Coronary artery (tissue), 2 donors: ENCODE measurements at regions not wholly inside any gene's neighbourhood (a gene's known extent, or its start where the extent isn't known, plus 50 kb on each side); places are given as distances from the start of the nearest gene placed in this dataset.

Source experiments
- DNase-seq: peaks from one replicate; pipeline ENCODE4 v3.0.0-alpha.2; 2017; ENCODE audit warnings: low spot score
- H3K27ac ChIP-seq, 2 donors: fragments of 200-600 bp; sonication (generic); one replicate each; pipeline ENCODE4 v1.5.1; 2016 to 2019
- H3K4me3 ChIP-seq: fragments of 200-600 bp; sonication (generic); 2 replicates; pipeline ENCODE4 v1.5.1; 2016; ENCODE audit warnings: mild to moderate bottlenecking, moderate library complexity
- TF ChIP-seq, protein P1 (sequence below): fragments of 200-600 bp; sonication (generic); IDR thresholded peaks from one replicate; pipeline ENCODE4 v1.5.1; 2019; ENCODE audit warnings: antibody characterized with exemption

DNA sequence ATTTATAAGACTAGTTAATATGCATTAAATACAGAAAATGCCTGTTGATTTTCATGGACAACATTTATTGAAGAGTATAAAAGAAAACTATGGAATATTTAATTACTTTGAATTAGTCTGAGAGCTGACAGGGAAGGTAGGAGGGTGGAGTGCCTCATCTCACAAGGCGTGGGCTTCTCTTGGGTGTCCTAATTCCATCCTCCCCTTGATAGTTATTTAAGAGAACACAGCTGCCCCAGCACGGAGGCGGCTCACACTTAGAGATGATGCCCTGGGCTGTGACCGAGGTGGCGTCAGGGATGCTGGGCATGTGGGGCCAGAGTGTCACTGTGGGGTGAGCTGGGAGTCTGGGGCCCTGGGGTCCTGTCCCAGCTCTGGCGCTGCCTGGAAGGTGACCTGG lies 493.0 kb downstream of the PTPRU start:
- no peak for DNase-seq
- TF ChIP-seq, protein P1, sequence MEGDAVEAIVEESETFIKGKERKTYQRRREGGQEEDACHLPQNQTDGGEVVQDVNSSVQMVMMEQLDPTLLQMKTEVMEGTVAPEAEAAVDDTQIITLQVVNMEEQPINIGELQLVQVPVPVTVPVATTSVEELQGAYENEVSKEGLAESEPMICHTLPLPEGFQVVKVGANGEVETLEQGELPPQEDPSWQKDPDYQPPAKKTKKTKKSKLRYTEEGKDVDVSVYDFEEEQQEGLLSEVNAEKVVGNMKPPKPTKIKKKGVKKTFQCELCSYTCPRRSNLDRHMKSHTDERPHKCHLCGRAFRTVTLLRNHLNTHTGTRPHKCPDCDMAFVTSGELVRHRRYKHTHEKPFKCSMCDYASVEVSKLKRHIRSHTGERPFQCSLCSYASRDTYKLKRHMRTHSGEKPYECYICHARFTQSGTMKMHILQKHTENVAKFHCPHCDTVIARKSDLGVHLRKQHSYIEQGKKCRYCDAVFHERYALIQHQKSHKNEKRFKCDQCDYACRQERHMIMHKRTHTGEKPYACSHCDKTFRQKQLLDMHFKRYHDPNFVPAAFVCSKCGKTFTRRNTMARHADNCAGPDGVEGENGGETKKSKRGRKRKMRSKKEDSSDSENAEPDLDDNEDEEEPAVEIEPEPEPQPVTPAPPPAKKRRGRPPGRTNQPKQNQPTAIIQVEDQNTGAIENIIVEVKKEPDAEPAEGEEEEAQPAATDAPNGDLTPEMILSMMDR, result no peak
- H3K27ac ChIP-seq, result no peak overlapping the region
- H3K4me3 ChIP-seq, result no peak overlapping the region

DNA sequence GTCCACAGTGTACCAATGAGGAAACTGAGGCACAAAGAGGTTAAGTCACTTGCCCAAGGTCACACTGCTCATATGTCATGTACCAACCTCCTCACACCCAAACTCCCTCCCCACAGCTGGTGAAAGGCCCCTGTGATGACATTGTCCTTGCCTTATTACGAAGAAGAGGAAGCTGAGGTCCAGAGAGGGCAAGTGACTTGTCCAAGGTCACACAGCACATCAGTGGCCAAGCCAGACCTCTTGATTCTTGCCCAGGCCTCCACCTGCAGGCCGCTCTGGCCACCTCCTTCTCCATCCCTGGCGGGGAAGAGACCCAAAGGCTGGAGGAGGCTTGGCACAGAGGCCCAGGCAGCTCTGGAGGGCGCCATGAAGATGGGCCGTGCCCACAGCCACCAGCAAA lies 492.4 kb downstream of the PTPRU start:
- H3K27ac ChIP-seq, result no peak overlapping the region
- DNase-seq, result no peak
- TF ChIP-seq, protein P1, result no peak

DNA sequence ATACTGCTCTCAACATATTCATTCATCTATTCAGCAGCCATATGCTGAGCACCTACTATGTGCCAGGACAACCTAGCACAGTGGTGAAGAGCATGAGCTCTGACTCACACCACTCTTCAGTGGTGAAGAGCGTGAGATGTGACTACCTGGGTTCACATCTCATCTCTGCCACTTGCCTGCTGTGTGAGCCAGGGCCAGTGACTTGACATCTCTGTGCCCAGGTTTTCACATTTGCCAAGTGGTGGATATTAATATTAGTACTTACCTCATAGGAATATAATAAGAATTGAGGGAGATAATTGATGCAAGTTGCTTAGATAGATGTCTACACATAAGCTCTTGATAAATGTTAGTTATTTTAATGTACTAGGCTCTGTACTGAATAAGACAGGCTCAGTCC lies 488.9 kb downstream of the PTPRU start:
- DNase-seq, result no peak
- TF ChIP-seq, protein P1, result no peak

More for the DNA sequence above, 492.4 kb downstream of the PTPRU start:
- no peak overlapping the region for H3K4me3 ChIP-seq

DNA sequence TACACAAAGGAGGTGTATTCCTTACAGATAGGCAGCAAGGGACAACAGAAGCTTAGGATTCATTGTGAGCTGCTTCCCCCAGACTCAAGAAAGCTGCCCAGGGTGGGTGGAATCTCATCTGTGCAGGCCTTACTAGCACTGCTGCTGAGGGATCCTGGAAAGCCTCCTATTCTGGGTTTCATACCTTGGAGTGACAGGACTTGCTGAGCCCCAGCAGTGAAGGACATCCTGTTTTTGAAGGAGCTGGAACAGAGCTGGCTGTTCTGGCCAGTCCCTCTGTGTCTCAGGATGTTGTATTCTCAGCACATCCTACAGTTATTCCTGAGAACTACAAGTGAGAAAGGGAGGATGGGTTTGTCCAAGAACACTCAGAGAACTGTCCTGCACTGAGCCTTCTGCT lies 486.3 kb downstream of the PTPRU start:
- H3K27ac ChIP-seq, result no peak overlapping the region
- no peak for DNase-seq
- no peak overlapping the region for H3K4me3 ChIP-seq
- TF ChIP-seq, protein P1, result no peak

More for the DNA sequence above, 488.9 kb downstream of the PTPRU start:
- Histone ChIP-seq H3K4me3 (no peak overlapping the region), H3K27ac (no peak overlapping the region)

DNA sequence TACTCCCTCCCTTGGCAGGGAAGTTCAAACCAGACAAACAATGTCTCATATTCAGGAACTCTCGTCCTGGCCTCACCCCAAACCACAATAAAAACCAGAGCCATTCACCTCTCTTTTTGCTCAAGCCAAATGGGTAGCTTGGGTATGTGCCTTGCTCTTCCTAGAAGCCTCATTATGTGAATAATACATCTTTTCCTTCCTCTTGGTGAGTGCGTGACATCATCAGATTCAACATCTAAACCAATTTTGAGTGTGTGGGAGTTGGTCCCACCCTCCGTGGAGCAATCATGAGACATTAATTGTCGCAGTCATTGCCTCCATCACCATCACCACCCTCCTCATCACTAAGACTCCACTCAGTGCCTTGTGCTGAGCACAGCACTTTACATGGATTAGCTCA lies 482.9 kb downstream of the PTPRU start:
- Histone ChIP-seq H3K4me3 (no peak overlapping the region), H3K27ac (no peak overlapping the region)
- TF ChIP-seq, protein P1, result no peak
- no peak for DNase-seq

DNA sequence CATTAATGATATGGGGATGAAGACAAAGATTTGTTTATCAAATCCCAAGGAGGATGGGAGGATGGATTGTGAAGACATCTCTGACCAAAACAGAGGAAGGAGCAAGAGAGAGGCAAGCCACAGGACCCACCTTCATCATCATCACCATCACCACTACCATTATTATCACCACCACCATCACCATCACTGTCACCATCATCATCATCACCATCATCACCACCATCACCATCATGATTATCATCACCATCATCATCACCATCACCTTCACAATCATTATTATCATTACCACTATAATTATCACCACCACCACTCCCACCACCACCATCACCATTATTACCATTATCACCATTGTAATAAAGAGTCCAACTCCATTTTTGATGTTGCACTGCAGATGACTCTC lies 482.5 kb downstream of the PTPRU start:
- TF ChIP-seq, protein P1, result no peak
- Histone ChIP-seq H3K4me3 (no peak overlapping the region), H3K27ac (no peak overlapping the region)
- no peak for DNase-seq

DNA sequence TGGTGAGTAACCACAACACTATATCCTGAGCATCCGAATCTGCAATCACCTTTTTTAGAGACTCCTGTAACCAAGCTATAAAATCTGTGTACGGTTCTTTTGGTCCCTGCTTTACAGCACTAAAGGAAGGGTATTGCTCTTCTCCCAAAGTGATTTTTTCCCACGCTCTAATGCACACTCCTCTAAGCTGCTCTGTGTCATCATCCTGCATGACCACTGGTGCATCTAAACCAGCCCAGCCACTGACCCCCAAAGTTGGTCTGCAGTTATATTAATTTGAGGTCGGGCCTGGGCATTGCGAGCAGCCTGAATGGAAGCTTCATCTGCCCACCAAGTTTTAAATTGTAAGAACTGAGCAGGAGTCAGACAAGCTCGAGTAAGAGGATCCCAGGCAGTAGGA lies 480.0 kb downstream of the PTPRU start:
- H3K27ac ChIP-seq, result no peak overlapping the region
- no peak overlapping the region for H3K4me3 ChIP-seq
- TF ChIP-seq, protein P1, result no peak
- no peak for DNase-seq
